ENCODE measurements at regions not wholly inside any gene's neighbourhood (a gene's known extent, or its start where the extent isn't known, plus 50 kb on each side); places are given as distances from the start of the nearest gene placed in this dataset.

- TF ChIP-seq CTCF (conservative IDR thresholded peaks at IDR 0.05) = no peak
- no peak overlapping the region for H4K91ac ChIP-seq (ENCODE audit: insufficient read length, low read depth, low read length)
- no peaks in the 10 kb centered on the region for H3K4me1 ChIP-seq (ENCODE audit: insufficient read depth, low read length)
- no peak overlapping the region for H3T11ph ChIP-seq (ENCODE audit: low read length)
- H4K5ac ChIP-seq (ENCODE audit: insufficient read length, low read depth, low read length) = no peak overlapping the region
- no peak overlapping the region for H2AFZ ChIP-seq (ENCODE audit: low read length)
- peaks cover 0 to 12% (median 3%) of the 10 kb centered on the region in 3 experiments; a peak in 4 of 7 replicates for H3K36me3 Mint-ChIP-seq (ENCODE audit: insufficient read depth in 1 of 3, low read depth in 3 of 3)
- H3K56ac ChIP-seq (ENCODE audit: insufficient read length, low read depth, low read length) = no peak overlapping the region
- no peak overlapping the region for H4K8ac ChIP-seq (replicated peaks; ENCODE audit: insufficient read length, low read depth, low read length)
- H4K20me1 ChIP-seq (ENCODE audit: control insufficient read depth, insufficient read depth, insufficient read length) = no peaks in the 10 kb centered on the region
- no peak overlapping the region for H3K23ac ChIP-seq (ENCODE audit: insufficient read length, low read depth, low read length)
- no peak overlapping the region for H2AK5ac ChIP-seq (ENCODE audit: insufficient read length, low read length)
- H3K79me2 ChIP-seq (ENCODE audit: insufficient read depth, low read length) = no peaks in the 10 kb centered on the region
- no peak overlapping the region for H2BK12ac ChIP-seq (ENCODE audit: insufficient read length, low read depth, low read length)
- H2BK15ac ChIP-seq (ENCODE audit: low read depth, low read length) = no peak overlapping the region
- H3K4me3 Mint-ChIP-seq = no peak overlapping the region
- H3K4ac ChIP-seq (ENCODE audit: low read depth, low read length) = no peak overlapping the region
- no peak overlapping the region for H3K27ac ChIP-seq (ENCODE audit: insufficient read length, low read depth, low read length)
- no peak for DNase-seq
- H3K4me1 Mint-ChIP-seq = peaks cover 0 to 17% of the 10 kb centered on the region in 2 experiments; a peak in 1 of 4 replicates
- no peak overlapping the region for H2BK5ac ChIP-seq (ENCODE audit: insufficient read length, low read length)
- no peaks in the 10 kb centered on the region for H3K9me3 ChIP-seq (ENCODE audit: control insufficient read depth, low read depth, low read length)
- peaks cover 7% of the 10 kb centered on the region for H3K27me3 Mint-ChIP-seq (ENCODE audit: low read depth)
- H3K14ac ChIP-seq (ENCODE audit: insufficient read depth, low read length) = no peak overlapping the region
- no CpG with 5 or more reads among the region's 4 CpGs for WGBS (ENCODE audit: extremely low coverage, insufficient read length, low lambda C conversion rate)
- H3K79me1 ChIP-seq (ENCODE audit: insufficient read depth, low read depth, low read length, poor library complexity, severe bottlenecking) = no peaks in the 10 kb centered on the region
- H3K18ac ChIP-seq (ENCODE audit: insufficient read length, low read depth, low read length) = no peak overlapping the region
- no peaks in the 10 kb centered on the region for H3K27me3 ChIP-seq (ENCODE audit: insufficient read depth, low read length)
- no peak overlapping the region for H3K9ac ChIP-seq (ENCODE audit: extremely low read depth, insufficient read length, low read length)
- no peak overlapping the region for H3K4me2 ChIP-seq (ENCODE audit: insufficient read depth, insufficient read length, low read length)
- H3K27ac Mint-ChIP-seq = no peak overlapping the region
- H3K23me2 ChIP-seq (ENCODE audit: insufficient read length, low read depth, low read length, poor library complexity, severe bottlenecking) = no peaks in the 10 kb centered on the region
- H3K9me3 Mint-ChIP-seq = peaks cover 6 to 13% of the 10 kb centered on the region in 2 experiments; a peak in 4 of 5 replicates
- H2BK120ac ChIP-seq (ENCODE audit: low read depth, low read length, poor library complexity, severe bottlenecking) = no peak overlapping the region
- no peak overlapping the region for H2BK20ac ChIP-seq (ENCODE audit: low read depth, low read length, poor library complexity, severe bottlenecking)
Measured at GRCh38 chr3:127097072-127097405, 95.9 kb upstream of the PRR23E start.

All from H9 (cell line).